Endothelial cell of umbilical vein (primary cell): ENCODE measurements at regions not wholly inside any gene's neighbourhood (a gene's known extent, or its start where the extent isn't known, plus 50 kb on each side); places are given as distances from the start of the nearest gene placed in this dataset.

ENCODE experiments used
- CTCF ChIP-seq, 2 donors: IDR thresholded peaks; 1 replicate in 1 of 2; 2 replicates in 1 of 2; pipeline ENCODE4 v1.5.1; 2011; ENCODE audit warnings: low read length in 2 of 2, mild to moderate bottlenecking in 2 of 2, moderate library complexity in 2 of 2, control low read depth in 1 of 2, inconsistent platforms in 1 of 2, low read depth in 1 of 2; ENCODE audit not compliant: insufficient read depth in 1 of 2; ENCODE audit errors: extremely low read depth in 1 of 2
- GATA2 ChIP-seq: IDR thresholded peaks from 2 replicates; pipeline ENCODE4 v1.7.0; 2011; ENCODE audit warnings: low read depth, mild to moderate bottlenecking, moderate library complexity, mixed read lengths, low read length; ENCODE audit not compliant: insufficient read length, insufficient read depth
- POLR2A ChIP-seq: IDR thresholded peaks from 2 replicates; pipeline ENCODE4 v1.6.1; 2012; ENCODE audit warnings: low read depth, mild to moderate bottlenecking, control low read depth, low read length

GRCh38 chr5:138666226-138666742, 86.9 kb upstream of the CTNNA1 start:
- TF ChIP-seq CTCF (IDR thresholded peaks at IDR 0.05; ENCODE audit: extremely low read depth in 1 of 2, insufficient read depth in 1 of 2, low read depth in 1 of 2, low read length in 2 of 2) = no peak
- no peak for TF ChIP-seq GATA2
- TF ChIP-seq POLR2A = no peak
